GM23338 (cell line): ENCODE measurements at regions not wholly inside any gene's neighbourhood (a gene's known extent, or its start where the extent isn't known, plus 50 kb on each side); places are given as distances from the start of the nearest gene placed in this dataset.

Experiments
- ATAC-seq: fragments of 200-7000 bp; cut with Tn5 transposase; 3 replicates; pipeline ENCODE4 v1.9.1; 2020
- DNase-seq: peaks from one replicate; pipeline ENCODE4 v3.0.0-alpha.2; 2015; ENCODE audit warnings: low spot score
- H2AFZ ChIP-seq: fragments of 200-600 bp; sonication (generic); 2 replicates; pipeline ENCODE4 v1.8.0; 2016; ENCODE audit warnings: antibody characterized with exemption, mild to moderate bottlenecking, moderate library complexity
- H3F3A ChIP-seq: fragments of 200-600 bp; sonication (generic); replicated peaks from 2 replicates; pipeline ENCODE4 v1.8.0; 2017; ENCODE audit warnings: antibody characterized with exemption, mixed run types, low read depth
- H3K27ac ChIP-seq: fragments of 200-600 bp; sonication (generic); 2 replicates; pipeline ENCODE4 v1.6.1; 2016; ENCODE audit warnings: low read depth
- H3K27me3 ChIP-seq: fragments of 200-600 bp; sonication (generic); 2 replicates; pipeline ENCODE4 v1.8.0; 2016; ENCODE audit warnings: mild to moderate bottlenecking, mixed run types, moderate library complexity; ENCODE audit not compliant: insufficient read depth
- H3K36me3 ChIP-seq: fragments of 200-600 bp; sonication (generic); 2 replicates; pipeline ENCODE4 v1.8.0; 2016; ENCODE audit warnings: mild to moderate bottlenecking; ENCODE audit not compliant: insufficient read depth
- H3K4me1 ChIP-seq: fragments of 200-600 bp; sonication (generic); 2 replicates; pipeline ENCODE4 v1.8.0; 2016; ENCODE audit warnings: mild to moderate bottlenecking, moderate library complexity; ENCODE audit not compliant: insufficient read depth
- H3K4me2 ChIP-seq: fragments of 200-600 bp; sonication (generic); 2 replicates; pipeline ENCODE4 v1.7.1; 2017; ENCODE audit warnings: mixed run types
- H3K4me3 ChIP-seq: fragments of 200-600 bp; sonication (generic); 2 replicates; pipeline ENCODE4 v1.6.1; 2016; ENCODE audit warnings: mixed run types
- H3K79me2 ChIP-seq: fragments of 200-600 bp; sonication (generic); replicated peaks from 2 replicates; pipeline ENCODE4 v1.8.0; 2017; ENCODE audit warnings: mild to moderate bottlenecking; ENCODE audit not compliant: insufficient read depth
- H3K9me2 ChIP-seq: fragments of 200-600 bp; sonication (generic); 2 replicates; pipeline ENCODE4 v1.8.0; 2017; ENCODE audit not compliant: insufficient read depth
- H4K20me1 ChIP-seq: fragments of 200-600 bp; sonication (generic); replicated peaks from 2 replicates; pipeline ENCODE4 v1.8.0; 2017; ENCODE audit warnings: mild to moderate bottlenecking; ENCODE audit not compliant: insufficient read depth
- H3K27ac Mint-ChIP-seq: 2 replicates; pipeline ENCODE4 v1.8.0; 2020; ENCODE audit warnings: inconsistent platforms, mild to moderate bottlenecking, moderate library complexity, mixed read lengths
- H3K27me3 Mint-ChIP-seq: 3 replicates; pipeline ENCODE4 v1.8.0; 2022; ENCODE audit warnings: low read depth, mild to moderate bottlenecking, moderate library complexity, mixed read lengths, inconsistent platforms; ENCODE audit not compliant: insufficient read depth, poor library complexity
- H3K36me3 Mint-ChIP-seq: 3 replicates; pipeline ENCODE4 v1.8.0; 2021; ENCODE audit warnings: low read depth, mild to moderate bottlenecking, inconsistent platforms, moderate library complexity, mixed read lengths
- H3K4me1 Mint-ChIP-seq: 3 replicates; pipeline ENCODE4 v1.8.0; 2020; ENCODE audit warnings: mild to moderate bottlenecking, inconsistent platforms, mixed read lengths
- H3K4me3 Mint-ChIP-seq: 3 replicates; pipeline ENCODE4 v1.8.0; 2021; ENCODE audit warnings: moderate library complexity, mild to moderate bottlenecking, inconsistent platforms, mixed read lengths
- H3K9me3 Mint-ChIP-seq: 3 replicates; pipeline ENCODE4 v1.8.0; 2020; ENCODE audit warnings: moderate library complexity, mild to moderate bottlenecking, inconsistent platforms, mixed read lengths
- CREB1 ChIP-seq: fragments of 250-450 bp; sonication (Bioruptor Pico); IDR thresholded peaks from 2 replicates; pipeline ENCODE4 v1.5.0; 2020; ENCODE audit warnings: low read depth, mild to moderate bottlenecking, moderate library complexity
- CTCF ChIP-seq, 2 experiments: fragments of 200-600 bp in 1 of 2; sonication (generic) in 1 of 2; conservative IDR thresholded peaks; 2 replicates each; pipeline versions ENCODE4 v1.5.1 to v1.6.1; 2016 to 2017; ENCODE audit warnings: antibody characterized with exemption in 2 of 2, low read depth in 2 of 2, mild to moderate bottlenecking in 2 of 2, moderate library complexity in 1 of 2
- ETS1 ChIP-seq: IDR thresholded peaks from 2 replicates; pipeline ENCODE4 v1.6.1; 2016; ENCODE audit warnings: antibody characterized with exemption
- EZH2 ChIP-seq: fragments of 200-600 bp; sonication (generic); IDR thresholded peaks from one replicate; pipeline ENCODE4 v1.8.0; 2017; ENCODE audit warnings: antibody characterized with exemption, mild to moderate bottlenecking, low read depth; ENCODE audit not compliant: unreplicated experiment
- EZH2phosphoT487 ChIP-seq: fragments of 200-600 bp; sonication (generic); IDR thresholded peaks from one replicate; pipeline ENCODE4 v1.8.1; 2018; ENCODE audit warnings: antibody characterized with exemption; ENCODE audit not compliant: unreplicated experiment
- JUNB ChIP-seq: IDR thresholded peaks from one replicate; pipeline ENCODE4 v1.6.1; 2016; ENCODE audit warnings: antibody characterized with exemption; ENCODE audit not compliant: unreplicated experiment
- NANOG ChIP-seq: IDR thresholded peaks from 2 replicates; pipeline ENCODE4 v1.6.1; 2016; ENCODE audit warnings: antibody characterized with exemption, borderline replicate concordance
- POLR2AphosphoS5 ChIP-seq: IDR thresholded peaks from 2 replicates; pipeline ENCODE4 v1.6.1; 2016; ENCODE audit warnings: antibody characterized with exemption, low read depth
- REST ChIP-seq: IDR thresholded peaks from one replicate; pipeline ENCODE4 v1.6.1; 2018; ENCODE audit warnings: antibody characterized with exemption; ENCODE audit not compliant: unreplicated experiment
- STAT1 ChIP-seq: IDR thresholded peaks from one replicate; pipeline ENCODE4 v1.6.1; 2016; ENCODE audit warnings: antibody characterized with exemption; ENCODE audit not compliant: unreplicated experiment
- ZNF114 ChIP-seq: fragments of 250-450 bp; sonication (Bioruptor Pico); IDR thresholded peaks from 2 replicates; pipeline ENCODE4 v1.5.0; 2020; ENCODE audit warnings: mild to moderate bottlenecking, moderate library complexity
- ZNF331 ChIP-seq: fragments of 250-450 bp; sonication (Bioruptor Pico); IDR thresholded peaks from 2 replicates; pipeline ENCODE4 v1.5.0; 2020; ENCODE audit warnings: low read depth, mild to moderate bottlenecking, moderate library complexity
- ZNF462 ChIP-seq: fragments of 250-450 bp; sonication (Bioruptor Pico); IDR thresholded peaks from 2 replicates; pipeline ENCODE4 v1.5.0; 2020; ENCODE audit warnings: mild to moderate bottlenecking, moderate library complexity

DNA sequence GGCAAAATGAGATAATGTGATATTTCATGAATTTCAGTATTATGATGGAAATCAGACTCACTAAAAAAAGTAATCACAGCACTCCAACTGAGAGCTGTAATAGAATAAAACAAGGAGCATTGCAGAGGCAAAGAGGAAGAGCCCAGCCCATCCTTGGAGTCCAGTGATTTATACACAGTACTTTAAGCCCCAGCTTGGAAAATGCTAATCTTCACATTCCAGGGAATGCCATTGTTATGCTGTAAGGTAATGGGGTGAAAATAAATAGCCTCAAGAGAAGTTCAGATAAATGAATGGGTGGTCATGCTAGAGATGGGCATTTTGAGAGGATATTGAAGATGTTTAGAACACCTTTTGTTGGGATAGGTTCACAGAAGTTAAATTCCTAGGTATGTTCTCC lies 190.3 kb upstream of the TAPT1 start:
- Mint-ChIP-seq H3K36me3 (no peaks in the 10 kb centered on the region), H3K9me3 (peaks cover 4% of the 10 kb centered on the region; the same call in 1 of the 3 replicates), H3K4me1 (peaks cover 3% of the 10 kb centered on the region; the same call in 2 of the 3 replicates), H3K4me3 (no peak overlapping the region), H3K27me3 (no peaks in the 10 kb centered on the region), H3K27ac (no peak overlapping the region)
- Histone ChIP-seq H2AFZ (no peak overlapping the region), H3K36me3 (no peaks in the 10 kb centered on the region), H3K4me3 (no peak overlapping the region), H3K4me1 (no peaks in the 10 kb centered on the region), H3K4me2 (no peak overlapping the region), H3F3A (no peaks in the 10 kb centered on the region), H4K20me1 (no peaks in the 10 kb centered on the region), H3K27ac (no peak overlapping the region), H3K9me2 (peaks cover 6% of the 10 kb centered on the region; the same call in 1 of the 2 replicates), H3K27me3 (no peaks in the 10 kb centered on the region), H3K79me2 (no peaks in the 10 kb centered on the region)
- DNase-seq (no peak), ATAC-seq (no peak)
- TF ChIP-seq POLR2AphosphoS5 (no peak), NANOG (no peak), JUNB (no peak), ZNF114 (CRISPR knock-in tag) (no peak), ZNF331 (CRISPR knock-in tag) (no peak), STAT1 (no peak), CTCF (conservative IDR thresholded peaks at IDR 0.05; ENCODE audit: low read depth in 2 of 2) (no peak), CREB1 (CRISPR knock-in tag) (no peak), REST (no peak), ETS1 (no peak), EZH2 (no peak), ZNF462 (no peak), EZH2phosphoT487 (no peak)
